Body of pancreas (tissue), 4 donors: ENCODE measurements at regions not wholly inside any gene's neighbourhood (a gene's known extent, or its start where the extent isn't known, plus 50 kb on each side); places are given as distances from the start of the nearest gene placed in this dataset.

ENCODE experiments used
- ATAC-seq: fragments of 150-250 bp; one replicate; pipeline ENCODE4 v1.9.1; 2016
- DNase-seq, 4 donors: peaks; one replicate each; pipeline ENCODE4 v3.0.0-alpha.2; 2019
- H3K27ac ChIP-seq, 4 donors: fragments of 200-600 bp; sonication (generic); 1 replicate in 3 of 4; 2 replicates in 1 of 4; pipeline versions ENCODE4 v1.5.1 to v1.6.1; 2016 to 2019; ENCODE audit warnings: mild to moderate bottlenecking in 1 of 4, mixed read lengths in 1 of 4, moderate library complexity in 1 of 4
- H3K27me3 ChIP-seq, 2 donors: fragments of 200-600 bp; sonication (generic); one replicate each; pipeline ENCODE4 v1.6.0; 2016; ENCODE audit warnings: mild to moderate bottlenecking in 1 of 2
- H3K36me3 ChIP-seq, 2 donors: fragments of 200-600 bp; sonication (generic); replicated peaks in 1 of 2; 2 replicates each; pipeline ENCODE4 v1.5.1; 2016; ENCODE audit warnings: low read depth in 2 of 2; ENCODE audit not compliant: insufficient read depth in 1 of 2
- H3K4me1 ChIP-seq: fragments of 200-600 bp; sonication (generic); one replicate; pipeline ENCODE4 v1.6.0; 2016
- H3K4me3 ChIP-seq, 2 donors: fragments of 200-600 bp; sonication (generic); 1 replicate in 1 of 2; 2 replicates in 1 of 2; pipeline ENCODE4 v1.5.1; 2016 to 2019
- H3K9me3 ChIP-seq, 3 donors: fragments of 200-600 bp; sonication (generic); 1 replicate in 2 of 3; 2 replicates in 1 of 3; pipeline ENCODE4 v1.5.1; 2016
- POLR2A ChIP-seq, 3 donors: fragments of 450-650 bp; IDR thresholded peaks; one replicate each; pipeline ENCODE4 v1.6.1; 2016; ENCODE audit warnings: antibody characterized with exemption in 3 of 3, mild to moderate bottlenecking in 2 of 3
- WGBS, 2 donors: methylation state at CpG; one replicate each; pipeline ENCODE4 v1.1.5; 2017; 5-methylcytosine and 5-hydroxymethylcytosine counted together
- intact Hi-C: fragments of 100-400 bp; cut with DNase I; formaldehyde crosslinking; loops from one replicate; pipeline ENCODE4 v1.15.1; 2023
- TF ChIP-seq, protein P1 (sequence below), 7 experiments: fragments of 450-650 bp in 4 of 7; fragments of 200-600 bp in 3 of 7; sonication (generic) in 3 of 7; IDR thresholded peaks; one replicate each; pipeline ENCODE4 v1.5.1; 2016 to 2019; ENCODE audit warnings: antibody characterized with exemption in 7 of 7

DNA sequence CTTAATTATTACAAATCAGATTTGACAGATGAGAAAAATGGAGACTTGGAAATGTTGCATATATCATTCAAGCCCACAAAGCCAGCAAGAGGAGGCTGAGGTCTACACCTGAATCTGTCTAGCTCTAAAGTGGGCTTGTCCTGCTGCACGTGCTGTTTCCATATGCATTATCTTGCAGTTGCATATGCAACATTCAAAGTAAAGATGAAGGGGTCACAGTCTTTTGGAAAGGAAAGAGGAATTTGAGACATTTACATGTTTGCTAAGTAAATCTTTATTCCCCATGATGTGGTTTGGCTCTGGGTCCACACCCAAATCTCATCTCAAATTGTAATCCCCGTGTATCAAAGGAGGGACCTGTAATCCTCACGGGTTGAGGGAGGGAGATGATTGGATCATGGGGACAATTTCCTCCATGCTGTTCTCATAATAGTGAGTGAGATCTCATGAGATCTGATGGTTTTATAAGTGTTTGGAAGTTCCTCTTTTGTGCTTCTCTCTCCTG is 98.3 kb downstream of the BACH1 start:
- DNase-seq = no peak
- WGBS, 2 donors = 94 to 100% methylated on average over 3 of the region's 3 CpGs
- intact Hi-C loops = no loop called here
- no peaks in the 10 kb centered on the region for H3K4me1 ChIP-seq
- no peaks in the 10 kb centered on the region for H3K27me3 ChIP-seq
- H3K9me3 ChIP-seq = no peaks in the 10 kb centered on the region
- no peak overlapping the region for H3K4me3 ChIP-seq
- ATAC-seq = no peak
- H3K27ac ChIP-seq = no peak overlapping the region
- TF ChIP-seq POLR2A (IDR thresholded peaks at IDR 0.05) = no peak
- no peaks in the 10 kb centered on the region for H3K36me3 ChIP-seq

DNA sequence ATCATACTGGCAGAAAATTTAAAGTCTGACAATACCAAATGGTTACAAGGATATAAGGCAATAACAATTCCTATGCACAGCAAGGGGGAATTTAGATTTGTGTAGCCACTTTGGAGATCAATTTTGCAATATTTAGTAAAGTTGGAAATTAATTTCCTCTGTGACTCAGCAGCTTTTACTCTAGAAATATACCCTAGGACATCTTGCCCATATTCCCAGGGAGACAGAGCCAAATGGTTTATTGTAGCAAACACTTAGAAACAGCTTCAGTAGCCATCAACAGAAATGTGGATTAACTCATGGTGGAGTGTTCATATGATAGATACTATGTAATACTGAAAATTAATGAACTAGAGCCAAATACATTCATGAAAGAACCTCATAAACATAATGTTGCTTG is 104.6 kb downstream of the BACH1 start:
- no peak overlapping the region for H3K27ac ChIP-seq
- TF ChIP-seq, protein P1, sequence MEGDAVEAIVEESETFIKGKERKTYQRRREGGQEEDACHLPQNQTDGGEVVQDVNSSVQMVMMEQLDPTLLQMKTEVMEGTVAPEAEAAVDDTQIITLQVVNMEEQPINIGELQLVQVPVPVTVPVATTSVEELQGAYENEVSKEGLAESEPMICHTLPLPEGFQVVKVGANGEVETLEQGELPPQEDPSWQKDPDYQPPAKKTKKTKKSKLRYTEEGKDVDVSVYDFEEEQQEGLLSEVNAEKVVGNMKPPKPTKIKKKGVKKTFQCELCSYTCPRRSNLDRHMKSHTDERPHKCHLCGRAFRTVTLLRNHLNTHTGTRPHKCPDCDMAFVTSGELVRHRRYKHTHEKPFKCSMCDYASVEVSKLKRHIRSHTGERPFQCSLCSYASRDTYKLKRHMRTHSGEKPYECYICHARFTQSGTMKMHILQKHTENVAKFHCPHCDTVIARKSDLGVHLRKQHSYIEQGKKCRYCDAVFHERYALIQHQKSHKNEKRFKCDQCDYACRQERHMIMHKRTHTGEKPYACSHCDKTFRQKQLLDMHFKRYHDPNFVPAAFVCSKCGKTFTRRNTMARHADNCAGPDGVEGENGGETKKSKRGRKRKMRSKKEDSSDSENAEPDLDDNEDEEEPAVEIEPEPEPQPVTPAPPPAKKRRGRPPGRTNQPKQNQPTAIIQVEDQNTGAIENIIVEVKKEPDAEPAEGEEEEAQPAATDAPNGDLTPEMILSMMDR (IDR thresholded peaks at IDR 0.05) = no peak
- TF ChIP-seq POLR2A (IDR thresholded peaks at IDR 0.05) = no peak
- DNase-seq (no peak), ATAC-seq (no peak)
- H3K9me3 ChIP-seq = no peaks in the 10 kb centered on the region
- H3K36me3 ChIP-seq = no peaks in the 10 kb centered on the region
- no peak overlapping the region for H3K4me3 ChIP-seq
- intact Hi-C loops = no loop called here
- no peaks in the 10 kb centered on the region for H3K27me3 ChIP-seq
- H3K4me1 ChIP-seq = no peaks in the 10 kb centered on the region

DNA sequence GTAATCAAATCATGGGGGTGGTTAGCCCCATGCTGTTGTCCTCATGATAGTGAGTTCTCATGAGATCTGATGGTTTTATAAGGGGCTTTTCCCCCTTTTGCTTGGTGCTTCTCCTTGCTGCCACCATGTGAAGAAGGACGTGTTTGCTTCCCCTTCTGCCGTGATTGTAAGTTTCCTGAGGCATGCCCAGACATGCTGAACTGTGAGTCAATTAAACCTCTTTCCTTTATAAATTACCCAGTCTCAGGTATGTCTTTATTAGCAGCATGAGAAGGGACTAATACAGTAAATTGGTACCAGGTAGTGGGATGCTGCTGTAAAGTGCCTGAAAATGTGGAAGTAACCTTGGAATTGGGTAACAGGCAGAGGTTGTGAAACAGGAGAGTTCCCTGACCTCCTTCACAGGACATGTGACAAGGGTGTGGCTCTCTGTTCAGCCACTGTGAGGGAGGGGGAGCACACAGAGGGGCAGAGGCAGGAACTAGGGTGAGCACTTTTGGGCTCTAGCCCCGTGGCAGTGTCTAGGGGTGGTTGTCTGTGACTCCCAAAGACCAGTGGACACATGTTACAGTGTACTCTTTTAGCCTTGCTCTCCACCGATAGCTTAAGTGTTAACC is 105.3 kb downstream of the BACH1 start:
- no peak for ATAC-seq
- Histone ChIP-seq H3K4me1 (no peaks in the 10 kb centered on the region), H3K36me3 (no peaks in the 10 kb centered on the region), H3K4me3 (no peak overlapping the region), H3K27me3 (no peaks in the 10 kb centered on the region), H3K9me3 (no peaks in the 10 kb centered on the region), H3K27ac (no peak overlapping the region)
- WGBS, 2 donors = 90 to 94% methylated on average over 3 to 4 of the region's 4 CpGs
- DNase-seq = peak in 1 of 4 donors; percentile 11
- TF ChIP-seq POLR2A (IDR thresholded peaks at IDR 0.05) = no peak
- TF ChIP-seq, protein P1 (IDR thresholded peaks at IDR 0.05) = no peak
- intact Hi-C loops = no loop called here

DNA sequence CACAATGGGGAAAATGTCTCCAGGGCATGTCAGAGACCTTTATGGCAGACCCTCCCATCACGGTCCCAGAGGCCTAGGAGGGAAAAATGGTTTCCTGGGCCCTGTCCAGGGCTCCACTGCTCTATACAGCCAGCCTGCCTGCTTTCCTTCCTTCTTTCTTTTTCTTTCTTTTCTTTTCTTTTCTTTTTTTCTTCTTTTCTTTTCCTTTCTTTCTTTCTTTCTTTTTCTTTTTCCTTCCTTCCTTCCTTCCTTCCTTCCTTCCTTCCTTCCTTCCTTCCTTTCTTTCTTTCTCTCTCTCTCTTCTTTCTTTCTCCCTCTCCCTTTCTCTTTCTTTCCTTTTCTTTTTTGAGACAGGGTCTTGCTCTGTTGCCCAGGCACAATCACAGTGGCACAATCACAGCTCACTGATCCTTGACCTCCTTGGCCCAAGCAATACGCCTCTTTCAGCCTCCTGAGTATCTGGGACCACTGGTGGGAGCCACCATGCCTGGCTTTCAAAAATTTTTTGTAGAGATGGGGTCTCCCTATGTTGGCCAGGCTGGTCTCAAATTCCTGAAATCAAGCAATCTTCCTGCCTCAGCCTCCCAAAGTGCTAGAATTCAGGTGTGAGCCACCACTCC is 106.9 kb downstream of the BACH1 start:
- no peak for TF ChIP-seq POLR2A (IDR thresholded peaks at IDR 0.05)
- TF ChIP-seq, protein P1 (IDR thresholded peaks at IDR 0.05) = no peak
- H3K4me3 ChIP-seq = no peak overlapping the region
- no peaks in the 10 kb centered on the region for H3K27me3 ChIP-seq
- H3K27ac ChIP-seq = no peak overlapping the region
- intact Hi-C loops = no loop called here
- ATAC-seq (no peak), DNase-seq (no peak)
- WGBS, 2 donors = 90 to 95% methylated on average over 2 of the region's 2 CpGs
- no peaks in the 10 kb centered on the region for H3K36me3 ChIP-seq
- no peaks in the 10 kb centered on the region for H3K9me3 ChIP-seq
- H3K4me1 ChIP-seq = no peaks in the 10 kb centered on the region

DNA sequence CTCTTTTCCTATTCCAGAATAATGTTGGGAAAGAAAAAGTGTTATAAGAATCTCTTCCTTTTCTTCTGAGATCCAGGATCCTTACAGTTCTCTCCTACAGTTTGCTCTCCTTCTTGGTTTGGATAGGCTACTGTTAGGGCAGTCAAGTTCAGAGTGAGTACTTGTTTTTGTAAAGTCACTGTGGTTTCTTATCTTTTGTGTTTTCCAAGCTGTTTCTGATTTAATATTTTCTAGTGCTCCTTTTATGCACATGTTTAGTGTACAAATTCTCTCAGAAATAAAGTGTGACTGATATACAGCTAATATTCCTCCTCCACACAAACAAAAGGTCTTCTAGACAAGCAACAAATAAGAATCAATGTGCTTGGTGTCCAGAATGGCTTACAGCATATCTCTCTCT is 107.7 kb downstream of the BACH1 start:
- ATAC-seq = no peak
- Histone ChIP-seq H3K27ac (no peak overlapping the region), H3K36me3 (no peaks in the 10 kb centered on the region), H3K4me1 (no peaks in the 10 kb centered on the region), H3K4me3 (no peak overlapping the region), H3K9me3 (no peaks in the 10 kb centered on the region), H3K27me3 (no peaks in the 10 kb centered on the region)
- intact Hi-C loops = no loop called here
- TF ChIP-seq, protein P1 (IDR thresholded peaks at IDR 0.05) = no peak
- no peak for TF ChIP-seq POLR2A (IDR thresholded peaks at IDR 0.05)
- no peak for DNase-seq
